IMR-90 (cell line): ENCODE measurements at regions not wholly inside any gene's neighbourhood (a gene's known extent, or its start where the extent isn't known, plus 50 kb on each side); places are given as distances from the start of the nearest gene placed in this dataset.

ENCODE experiments used
- ATAC-seq: fragments of 200-7000 bp; cut with Tn5 transposase; 2 replicates; pipeline ENCODE4 v1.9.1; 2020; ENCODE audit warnings: low read depth, mild to moderate bottlenecking, moderate library complexity
- BruUV-seq: library from RNA; stranded (reverse); fragments of 400-500 nt; replicated peaks from 2 replicates; lab custom pipeline; 2021; lab: Mats Ljungman, UMichigan
- CTCF ChIA-PET: fragments of 300-600 bp; formaldehyde crosslinking; extraction: SDS; loops from one replicate; lab custom pipeline; 2021; ENCODE audit warnings: antibody characterized with exemption; lab: Yijun Ruan, JAX
- POLR2A ChIA-PET: fragments of 300-600 bp; sonication (Branson Sonifier 250); formaldehyde crosslinking; loops from one replicate; lab custom pipeline; 2022; ENCODE audit warnings: antibody characterized with exemption; ENCODE audit not compliant: unreplicated experiment; lab: Charles Lee
- DNase-seq: peaks from one replicate; pipeline ENCODE4 v3.0.0; 2013
- H2AFZ ChIP-seq: replicated peaks from 2 replicates; pipeline ENCODE3; 2013; ENCODE audit warnings: low read length, mild to moderate bottlenecking; ENCODE audit not compliant: poor library complexity
- H2AK5ac ChIP-seq: 2 replicates; pipeline ENCODE4 v1.6.1; 2013; ENCODE audit warnings: low read depth, low read length, inconsistent platforms
- H2AK9ac ChIP-seq: replicated peaks from 2 replicates; pipeline ENCODE3; 2013; ENCODE audit warnings: mild to moderate bottlenecking, low read depth, low read length, moderate library complexity; ENCODE audit not compliant: poor library complexity
- H2BK120ac ChIP-seq: 2 replicates; pipeline ENCODE4 v1.6.1; 2013; ENCODE audit warnings: low read depth, low read length, inconsistent platforms
- H2BK15ac ChIP-seq: 3 replicates; pipeline ENCODE4 v1.6.1; 2013; ENCODE audit warnings: low read depth, low read length, inconsistent platforms
- H2BK20ac ChIP-seq: 2 replicates; pipeline ENCODE4 v1.6.1; 2013; ENCODE audit warnings: low read depth, mild to moderate bottlenecking, inconsistent platforms, low read length, moderate library complexity
- H2BK5ac ChIP-seq: 2 replicates; pipeline ENCODE4 v1.6.1; 2013; ENCODE audit warnings: mild to moderate bottlenecking, low read depth, low read length, inconsistent platforms; ENCODE audit not compliant: poor library complexity, severe bottlenecking
- H3K14ac ChIP-seq: replicated peaks from 2 replicates; pipeline ENCODE4 v1.6.1; 2013; ENCODE audit warnings: low read depth, low read length, inconsistent platforms
- H3K18ac ChIP-seq: 2 replicates; pipeline ENCODE4 v1.6.1; 2013; ENCODE audit warnings: low read depth, low read length, control low read depth
- H3K23ac ChIP-seq: 2 replicates; pipeline ENCODE4 v1.6.1; 2013; ENCODE audit warnings: low read depth, low read length, inconsistent platforms
- H3K27ac ChIP-seq: 2 replicates; pipeline ENCODE4 v1.5.1; 2013; ENCODE audit warnings: mild to moderate bottlenecking, control low read depth, low read length; ENCODE audit not compliant: insufficient read depth
- H3K27me3 ChIP-seq: 2 replicates; pipeline ENCODE4 v1.6.1; 2013; ENCODE audit warnings: low read length; ENCODE audit not compliant: control insufficient read depth, insufficient read depth
- H3K36me3 ChIP-seq: 2 replicates; pipeline ENCODE4 v1.6.1; 2013; ENCODE audit warnings: low read length, mixed read lengths; ENCODE audit not compliant: control insufficient read depth, insufficient read depth
- H3K4ac ChIP-seq: 2 replicates; pipeline ENCODE4 v1.6.1; 2013; ENCODE audit warnings: low read depth, low read length, inconsistent platforms
- H3K4me1 ChIP-seq: 2 replicates; pipeline ENCODE4 v1.6.1; 2013; ENCODE audit warnings: low read length, mixed read lengths; ENCODE audit not compliant: control insufficient read depth, insufficient read depth
- H3K4me2 ChIP-seq: 2 replicates; pipeline ENCODE4 v1.6.1; 2013; ENCODE audit warnings: low read depth, mild to moderate bottlenecking, control low read depth, low read length, moderate library complexity
- H3K4me3 ChIP-seq: 2 replicates; pipeline ENCODE4 v1.5.1; 2013; ENCODE audit warnings: low read depth, mild to moderate bottlenecking, control low read depth, low read length, moderate library complexity; ENCODE audit not compliant: insufficient read depth
- H3K56ac ChIP-seq: 2 replicates; pipeline ENCODE4 v1.6.1; 2013; ENCODE audit warnings: low read length, inconsistent platforms; ENCODE audit not compliant: insufficient read depth; ENCODE audit errors: extremely low read depth
- H3K79me1 ChIP-seq, 2 experiments: 2 replicates each; pipeline ENCODE4 v1.6.1; 2013; ENCODE audit warnings: low read length in 2 of 2, inconsistent platforms in 1 of 2, low read depth in 1 of 2
- H3K9ac ChIP-seq: 2 replicates; pipeline ENCODE4 v1.6.1; 2013; ENCODE audit warnings: low read depth, low read length, control low read depth
- H3K9me1 ChIP-seq: 2 replicates; pipeline ENCODE4 v1.6.1; 2013; ENCODE audit warnings: low read length, inconsistent platforms; ENCODE audit not compliant: insufficient read depth
- H3K9me3 ChIP-seq: 2 replicates; pipeline ENCODE4 v1.6.1; 2013; ENCODE audit warnings: low read length; ENCODE audit not compliant: control insufficient read depth, insufficient read depth
- H4K20me1 ChIP-seq: 2 replicates; pipeline ENCODE4 v1.6.1; 2013; ENCODE audit warnings: low read length, inconsistent platforms; ENCODE audit not compliant: insufficient read depth
- H4K5ac ChIP-seq: 2 replicates; pipeline ENCODE4 v1.6.1; 2013; ENCODE audit warnings: mild to moderate bottlenecking, low read depth, low read length, control low read depth
- H4K8ac ChIP-seq, 2 experiments: 2 replicates each; pipeline ENCODE4 v1.6.1; 2013; ENCODE audit warnings: low read depth in 2 of 2, low read length in 2 of 2, control low read depth in 1 of 2, inconsistent platforms in 1 of 2
- H4K91ac ChIP-seq: 2 replicates; pipeline ENCODE4 v1.6.1; 2013; ENCODE audit warnings: low read depth, low read length, inconsistent platforms; ENCODE audit not compliant: insufficient read depth
- BHLHE40 ChIP-seq: fragments of 150-350 bp; IDR thresholded peaks from 2 replicates; pipeline ENCODE4 v1.6.1; 2016; ENCODE audit warnings: mild to moderate bottlenecking, low read depth, low read length
- CHD1 ChIP-seq: IDR thresholded peaks from 2 replicates; pipeline ENCODE4 v1.6.1; 2012; ENCODE audit warnings: low read depth, low read length, improper control_type of control experiment
- POLR2A ChIP-seq: IDR thresholded peaks from 2 replicates; pipeline ENCODE4 v1.6.1; 2012; ENCODE audit warnings: mild to moderate bottlenecking, low read depth, low read length
- WGBS, 2 experiments: methylation state at CpG; one replicate each; pipeline versions ENCODE4 v1.1.5 to v1.1.7; 2013; ENCODE audit warnings: missing lambda C conversion rate in 2 of 2; ENCODE audit not compliant: insufficient read length in 1 of 2; ENCODE audit errors: extremely low coverage in 2 of 2; 5-methylcytosine and 5-hydroxymethylcytosine counted together
- dilution Hi-C: fragments of 300-500 bp; cut with HindIII; formaldehyde crosslinking; loops from one replicate; pipeline ENCODE4 v1.14.3; 2018; ENCODE audit warnings: low sequenced_read_pairs; ENCODE audit not compliant: unreplicated experiment
- in situ Hi-C: fragments of 300-500 bp; cut with MboI; formaldehyde crosslinking; loops from 3 replicates; pipeline ENCODE4 v1.14.3; 2019; ENCODE audit warnings: low sequenced_read_pairs, inconsistent platforms, mixed read lengths
- intact Hi-C: fragments of 100-400 bp; cut with micrococcal nuclease; formaldehyde crosslinking; loops from 2 replicates; pipeline ENCODE4 v1.10.0; 2022

GRCh38 chr4:43763029-43763610 is 685.5 kb downstream of the KCTD8 start:
- Histone ChIP-seq H4K8ac (no peak overlapping the region), H2AK5ac (no peak overlapping the region), H3K4me2 (no peak overlapping the region), H3K9ac (no peak overlapping the region), H3K27ac (no peak overlapping the region), H3K79me1 (no peaks in the 10 kb centered on the region), H2AK9ac (no peak overlapping the region), H2BK120ac (no peak overlapping the region), H4K5ac (no peak overlapping the region), H3K14ac (no peak overlapping the region), H3K4ac (no peak overlapping the region), H3K36me3 (no peaks in the 10 kb centered on the region), H3K9me1 (no peaks in the 10 kb centered on the region), H3K18ac (no peak overlapping the region), H3K9me3 (peaks cover 2% of the 10 kb centered on the region; the same call in 1 of the 2 replicates), H3K23ac (no peak overlapping the region), H3K4me1 (no peaks in the 10 kb centered on the region), H2BK20ac (no peak overlapping the region), H4K91ac (no peak overlapping the region), H4K20me1 (no peaks in the 10 kb centered on the region), H3K4me3 (no peak overlapping the region), H2BK15ac (no peak overlapping the region), H2AFZ (no peak overlapping the region), H2BK5ac (no peak overlapping the region), H3K27me3 (no peaks in the 10 kb centered on the region), H3K56ac (no peak overlapping the region)
- CTCF ChIA-PET: no interaction called here
- DNase-seq (no peak), ATAC-seq (no peak)
- POLR2A ChIA-PET: no interaction called here
- TF ChIP-seq BHLHE40 (no peak), POLR2A (no peak), CHD1 (no peak)
- in situ Hi-C loops (no loop called here), intact Hi-C loops (no loop called here), dilution Hi-C loops (no loop called here)
- no TSS peak for BruUV-seq
- WGBS, 2 experiments: 0% methylated on average over 1 of the region's 4 CpGs; no CpG with 5 or more reads in 1 of the 2 experiments
